HG02759 (cell line): ENCODE measurements at regions not wholly inside any gene's neighbourhood (a gene's known extent, or its start where the extent isn't known, plus 50 kb on each side); places are given as distances from the start of the nearest gene placed in this dataset.
"Not testable (repeated sequence)": the region's sequence is repeated elsewhere in the genome, so short reads cannot be mapped to it uniquely, and the experiment has no call there.

Experiments used
- ATAC-seq: cut with Tn5 transposase; IDR thresholded peaks from one replicate; pipeline ENCODE4 v1.9.1; 2021; ENCODE audit warnings: mild to moderate bottlenecking, moderate library complexity; ENCODE audit not compliant: unreplicated experiment

- ATAC-seq, result no peak
Measured at GRCh38 chr4:20062054-20062453, 189.7 kb upstream of the SLIT2 start.

GRCh38 chr4:20050768-20051167 is 200.9 kb upstream of the SLIT2 start:
- ATAC-seq, result no peak

- no peak for ATAC-seq
Measured at GRCh38 chr4:20049889-20050288, 201.8 kb upstream of the SLIT2 start.

- ATAC-seq, result no peak
Measured at GRCh38 chr4:20046931-20047677, 204.6 kb upstream of the SLIT2 start.

- ATAC-seq, result no peak
Measured at GRCh38 chr4:20046179-20046578, 205.5 kb upstream of the SLIT2 start.

GRCh38 chr4:20044966-20045365 is 206.7 kb upstream of the SLIT2 start:
- no peak for ATAC-seq

GRCh38 chr4:20044502-20044911 is 207.2 kb upstream of the SLIT2 start:
- no peak for ATAC-seq

- ATAC-seq, result no peak
Measured at GRCh38 chr4:20043991-20044390, 207.7 kb upstream of the SLIT2 start.

- ATAC-seq, result no peak
Measured at GRCh38 chr4:20042769-20043168, 208.9 kb upstream of the SLIT2 start.

- ATAC-seq, result no peak
Measured at GRCh38 chr4:20041839-20042407, 209.8 kb upstream of the SLIT2 start.

- ATAC-seq, result no peak
Measured at GRCh38 chr4:20037745-20038144, 214.0 kb upstream of the SLIT2 start.

GRCh38 chr4:20030108-20030507 is 221.6 kb upstream of the SLIT2 start:
- no peak for ATAC-seq

GRCh38 chr4:20028645-20029044 is 223.1 kb upstream of the SLIT2 start:
- ATAC-seq, result no peak

- ATAC-seq, result no peak
Measured at GRCh38 chr4:20026456-20026855, 225.2 kb upstream of the SLIT2 start.

GRCh38 chr4:20022471-20022870 is 229.2 kb upstream of the SLIT2 start:
- ATAC-seq, result no peak

GRCh38 chr4:20020056-20020455 is 231.6 kb upstream of the SLIT2 start:
- no peak for ATAC-seq

GRCh38 chr4:20019310-20020015 is 232.2 kb upstream of the SLIT2 start:
- ATAC-seq, result no peak

GRCh38 chr4:20017777-20018115 is 234.0 kb upstream of the SLIT2 start:
- ATAC-seq, result no peak

- ATAC-seq, result no peak
Measured at GRCh38 chr4:20017070-20017776, 234.5 kb upstream of the SLIT2 start.

GRCh38 chr4:20015636-20016224 is 236.0 kb upstream of the SLIT2 start:
- no peak for ATAC-seq

- not testable (repeated sequence) for ATAC-seq
Measured at GRCh38 chr4:20003836-20004558, 247.7 kb upstream of the SLIT2 start.
